ENCODE measurements at regions not wholly inside any gene's neighbourhood (a gene's known extent, or its start where the extent isn't known, plus 50 kb on each side); places are given as distances from the start of the nearest gene placed in this dataset.

DNA sequence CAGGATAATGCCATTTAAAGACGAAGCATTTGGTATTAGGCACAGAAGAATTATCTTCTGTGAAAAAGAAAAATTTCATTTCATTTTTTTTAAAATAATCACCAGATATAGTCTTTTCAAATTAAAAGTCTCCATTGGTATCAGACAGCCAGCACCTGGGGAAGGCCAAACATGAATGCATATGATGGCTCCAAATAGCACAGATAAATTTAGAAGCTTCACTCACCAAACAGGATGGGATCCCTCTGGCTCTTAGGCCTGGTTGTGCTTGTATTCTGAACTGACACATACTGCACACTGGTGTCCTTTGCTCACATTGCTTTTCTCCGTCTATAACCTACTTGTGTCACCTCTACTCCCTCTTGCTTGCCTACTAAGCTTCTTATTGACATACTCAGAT lies 169.5 kb upstream of the CHRM2 start:
- no peak for TF ChIP-seq CTCF (IDR thresholded peaks at IDR 0.05 in 4 of 5, conservative IDR thresholded peaks at IDR 0.05 in 1 of 5)
- no peak for TF ChIP-seq POLR2A (IDR thresholded peaks at IDR 0.05)

Measured in gastrocnemius medialis (tissue), 4 donors.